Tibial nerve (tissue), 4 donors: ENCODE measurements at regions not wholly inside any gene's neighbourhood (a gene's known extent, or its start where the extent isn't known, plus 50 kb on each side); places are given as distances from the start of the nearest gene placed in this dataset. TPM values are rescaled to one million over a fixed set of nuclear protein-coding genes. Genes with fewer than 3 reads are reported as not detected.
"Not testable (repeated sequence)": the region's sequence is repeated elsewhere in the genome, so short reads cannot be mapped to it uniquely, and the experiment has no call there.

Experiments
- DNase-seq, 2 donors: peaks; one replicate each; pipeline ENCODE4 v3.0.0-alpha.2; 2019; ENCODE audit warnings: low spot score in 2 of 2
- H3K27ac ChIP-seq, 4 donors: fragments of 200-600 bp; sonication (generic) in 3 of 4; one replicate each; pipeline ENCODE4 v1.5.1; 2017 to 2019; ENCODE audit warnings: mild to moderate bottlenecking in 1 of 4
- H3K27me3 ChIP-seq, 2 donors: fragments of 200-600 bp; sonication (generic) in 1 of 2; one replicate each; pipeline versions ENCODE4 v1.5.1 to v1.6.0; 2017 to 2019
- H3K36me3 ChIP-seq, 3 donors: fragments of 200-600 bp; sonication (generic); one replicate each; pipeline ENCODE4 v1.5.1; 2018 to 2019
- H3K4me1 ChIP-seq, 4 donors: fragments of 200-600 bp; sonication (generic) in 3 of 4; one replicate each; pipeline ENCODE4 v1.5.1; 2017 to 2019
- H3K4me3 ChIP-seq, 4 donors: fragments of 200-600 bp; sonication (generic) in 3 of 4; one replicate each; pipeline ENCODE4 v1.5.1; 2017 to 2019; ENCODE audit warnings: mild to moderate bottlenecking in 1 of 4, moderate library complexity in 1 of 4
- H3K9me3 ChIP-seq, 4 donors: fragments of 200-600 bp; sonication (generic) in 3 of 4; one replicate each; pipeline ENCODE4 v1.5.1; 2017 to 2019
- EP300 ChIP-seq, 2 donors: sonication (generic); formaldehyde crosslinking; IDR thresholded peaks; one replicate each; pipeline ENCODE4 v1.6.1; 2017; ENCODE audit warnings: antibody characterized with exemption in 2 of 2, mild to moderate bottlenecking in 1 of 2
- POLR2A ChIP-seq, 2 donors: fragments of 450-650 bp; IDR thresholded peaks; one replicate each; pipeline ENCODE4 v1.6.1; 2017; ENCODE audit warnings: antibody characterized with exemption in 2 of 2, mild to moderate bottlenecking in 2 of 2, moderate library complexity in 2 of 2
- WGBS, 2 donors: methylation state at CpG; one replicate each; pipeline ENCODE4 v1.1.5; 2018; 5-methylcytosine and 5-hydroxymethylcytosine counted together
- small RNA-seq: library from RNA; depleted of rRNA; stranded (forward); fragments of <200 nt; gene quantifications from one replicate; pipeline ENCODE3, GENCODE V24; 2016
- TF ChIP-seq, protein P1 (sequence below), 5 experiments: fragments of 200-600 bp in 3 of 5; fragments of 450-650 bp in 2 of 5; sonication (generic) in 3 of 5; IDR thresholded peaks; one replicate each; pipeline ENCODE4 v1.5.1; 2016 to 2019; ENCODE audit warnings: antibody characterized with exemption in 5 of 5, mild to moderate bottlenecking in 3 of 5, moderate library complexity in 2 of 5

DNA sequence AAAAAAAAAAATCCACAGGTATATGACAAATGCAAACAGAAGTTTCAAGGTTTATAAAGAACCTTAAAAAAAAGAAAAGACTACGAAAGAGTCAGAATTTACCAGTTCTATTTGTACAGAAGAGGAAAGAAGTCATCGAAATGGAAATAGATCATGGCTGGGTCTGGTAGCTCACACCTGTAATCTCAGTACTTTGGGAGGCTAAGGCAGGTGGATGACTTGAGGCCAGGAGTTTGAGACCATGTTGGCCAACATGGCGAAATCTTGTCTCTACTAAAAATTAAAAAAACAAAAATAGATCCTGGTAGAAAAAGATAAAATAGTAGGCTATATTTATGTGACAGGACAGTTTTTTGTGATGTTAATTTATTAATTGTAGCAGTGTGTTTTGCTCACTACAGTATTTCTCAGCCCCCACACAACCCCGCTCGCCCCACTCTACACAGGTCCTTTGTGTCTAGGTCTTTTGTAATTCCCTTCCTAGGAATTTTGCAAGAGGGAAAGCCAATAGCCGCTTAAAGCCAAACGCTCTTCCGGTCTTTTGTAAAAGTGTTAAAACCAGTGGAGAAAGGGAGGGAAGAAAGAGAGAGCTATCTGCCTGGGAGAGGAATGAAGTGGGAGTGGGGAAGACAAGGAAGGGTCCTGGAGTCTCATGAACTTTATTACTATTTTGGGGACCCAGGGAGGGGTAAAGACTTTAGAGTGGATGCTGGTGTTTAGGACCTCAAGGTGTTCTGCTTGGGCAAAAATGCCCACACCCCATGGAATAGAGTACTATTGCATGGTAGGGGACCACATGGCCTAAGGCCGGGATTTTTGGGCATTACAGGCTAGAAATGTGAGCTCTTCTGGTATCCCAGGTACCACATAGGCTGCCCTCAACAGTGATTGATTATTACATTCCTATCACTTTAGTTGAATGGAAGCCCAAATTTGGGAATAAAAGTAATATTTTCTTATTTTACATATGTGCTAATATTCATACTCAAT is 59.4 kb upstream of the XPO1 start:
- no peak overlapping the region for H3K27ac ChIP-seq
- WGBS, 2 donors = 69 to 72% methylated on average over 9 of the region's 9 CpGs
- TF ChIP-seq POLR2A (IDR thresholded peaks at IDR 0.05) (no peak), EP300 (IDR thresholded peaks at IDR 0.05) (no peak)
- TF ChIP-seq, protein P1, sequence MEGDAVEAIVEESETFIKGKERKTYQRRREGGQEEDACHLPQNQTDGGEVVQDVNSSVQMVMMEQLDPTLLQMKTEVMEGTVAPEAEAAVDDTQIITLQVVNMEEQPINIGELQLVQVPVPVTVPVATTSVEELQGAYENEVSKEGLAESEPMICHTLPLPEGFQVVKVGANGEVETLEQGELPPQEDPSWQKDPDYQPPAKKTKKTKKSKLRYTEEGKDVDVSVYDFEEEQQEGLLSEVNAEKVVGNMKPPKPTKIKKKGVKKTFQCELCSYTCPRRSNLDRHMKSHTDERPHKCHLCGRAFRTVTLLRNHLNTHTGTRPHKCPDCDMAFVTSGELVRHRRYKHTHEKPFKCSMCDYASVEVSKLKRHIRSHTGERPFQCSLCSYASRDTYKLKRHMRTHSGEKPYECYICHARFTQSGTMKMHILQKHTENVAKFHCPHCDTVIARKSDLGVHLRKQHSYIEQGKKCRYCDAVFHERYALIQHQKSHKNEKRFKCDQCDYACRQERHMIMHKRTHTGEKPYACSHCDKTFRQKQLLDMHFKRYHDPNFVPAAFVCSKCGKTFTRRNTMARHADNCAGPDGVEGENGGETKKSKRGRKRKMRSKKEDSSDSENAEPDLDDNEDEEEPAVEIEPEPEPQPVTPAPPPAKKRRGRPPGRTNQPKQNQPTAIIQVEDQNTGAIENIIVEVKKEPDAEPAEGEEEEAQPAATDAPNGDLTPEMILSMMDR (IDR thresholded peaks at IDR 0.05) = no peak
- no peak overlapping the region for H3K4me3 ChIP-seq
- no peak for DNase-seq
- H3K9me3 ChIP-seq = peaks cover 0 to 3% (median 0%) of the 10 kb centered on the region in 4 donors
- no peaks in the 10 kb centered on the region for H3K27me3 ChIP-seq
- H3K4me1 ChIP-seq = no peaks in the 10 kb centered on the region
- no peaks in the 10 kb centered on the region for H3K36me3 ChIP-seq

DNA sequence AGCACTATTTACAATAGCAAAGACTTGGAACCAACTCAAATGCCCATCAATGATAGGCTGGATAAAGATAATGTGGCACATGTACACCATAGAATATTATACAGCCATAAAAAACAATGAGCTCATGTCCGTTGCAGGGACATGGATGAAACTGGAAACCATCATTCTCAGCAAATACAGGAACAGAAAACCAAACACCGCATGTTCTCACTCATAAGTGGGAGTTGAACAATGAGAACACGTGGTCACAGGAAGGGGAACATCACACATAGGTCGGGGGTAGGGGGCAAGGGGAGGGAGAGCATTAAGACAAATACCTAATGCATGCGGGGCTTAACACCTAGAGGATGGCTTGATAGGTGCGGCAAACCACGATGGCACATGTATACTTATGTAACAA is 56.0 kb upstream of the XPO1 start:
- not testable (repeated sequence) for H3K27ac ChIP-seq, H3K4me1 ChIP-seq, H3K27me3 ChIP-seq, H3K4me3 ChIP-seq, DNase-seq, H3K9me3 ChIP-seq, H3K36me3 ChIP-seq
- 87% methylated on average over 7 of the region's 7 CpGs for WGBS, 2 donors

- 78 to 80% methylated on average over 3 of the region's 3 CpGs for WGBS, 2 donors
These were observed 55.5 kb upstream of the XPO1 start for GRCh38 chr2:61593648-61594047.

GRCh38 chr2:61590214-61590613 is 52.1 kb upstream of the XPO1 start:
- H3K4me3 ChIP-seq = no peak overlapping the region
- TF ChIP-seq, protein P1 (IDR thresholded peaks at IDR 0.05) = no peak
- TF ChIP-seq EP300 (IDR thresholded peaks at IDR 0.05) (no peak), POLR2A (IDR thresholded peaks at IDR 0.05) (no peak)
- no peaks in the 10 kb centered on the region for H3K36me3 ChIP-seq
- H3K27me3 ChIP-seq = no peaks in the 10 kb centered on the region
- DNase-seq = no peak
- H3K4me1 ChIP-seq = no peaks in the 10 kb centered on the region
- peaks cover 0 to 3% (median 0%) of the 10 kb centered on the region in 4 donors for H3K9me3 ChIP-seq
- no peak overlapping the region for H3K27ac ChIP-seq
- WGBS, 2 donors = 93 to 97% methylated on average over 2 of the region's 2 CpGs

More at GRCh38 chr2:61593648-61594047, 55.5 kb upstream of the XPO1 start:
- H3K36me3 ChIP-seq, H3K9me3 ChIP-seq, H3K27ac ChIP-seq, DNase-seq, H3K4me3 ChIP-seq, H3K4me1 ChIP-seq, H3K27me3 ChIP-seq: not testable (repeated sequence)

DNA sequence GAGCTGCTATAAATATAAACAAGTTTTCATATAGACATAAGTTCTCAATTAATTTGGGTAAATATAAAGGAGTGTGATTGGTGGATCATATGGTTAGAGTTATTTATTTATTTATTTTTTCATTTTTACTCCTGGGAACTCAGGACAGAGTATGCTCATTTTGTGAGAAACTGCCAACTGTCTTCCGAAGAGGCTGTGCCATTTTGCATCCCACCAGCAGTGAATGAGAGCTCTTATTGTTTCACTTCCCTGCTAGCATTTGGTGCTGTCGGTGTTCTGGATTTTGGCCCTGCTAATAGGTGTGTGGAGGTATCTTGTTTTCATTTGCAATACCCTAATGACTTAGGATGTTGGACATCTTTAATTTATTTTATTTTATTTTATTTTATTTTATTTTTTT is 50.4 kb upstream of the XPO1 start:
- Histone ChIP-seq H3K27me3 (no peaks in the 10 kb centered on the region), H3K9me3 (peaks cover 0 to 3% (median 0%) of the 10 kb centered on the region in 4 donors), H3K36me3 (no peaks in the 10 kb centered on the region), H3K4me3 (no peak overlapping the region), H3K4me1 (no peaks in the 10 kb centered on the region), H3K27ac (no peak overlapping the region)
- no peak for TF ChIP-seq POLR2A (IDR thresholded peaks at IDR 0.05)
- TF ChIP-seq, protein P1 (IDR thresholded peaks at IDR 0.05) = no peak
- TF ChIP-seq EP300 (IDR thresholded peaks at IDR 0.05) = no peak
- 55 to 75% methylated on average over 2 of the region's 2 CpGs for WGBS, 2 donors
- no peak for DNase-seq

Small RNAs in the stretch of these regions (small RNA-seq; reads per million reads assigned to genes)
- gene RNU6-1145P = not detected
- gene RPS29P10 = not detected
